GM12878 (cell line): ENCODE measurements at regions not wholly inside any gene's neighbourhood (a gene's known extent, or its start where the extent isn't known, plus 50 kb on each side); places are given as distances from the start of the nearest gene placed in this dataset.

Experiments used
- ATAC-seq: fragments of 200-7000 bp; cut with Tn5 transposase; 3 replicates; pipeline ENCODE4 v1.9.1; 2020; ENCODE audit warnings: mild to moderate bottlenecking, moderate library complexity
- BruUV-seq: library from RNA; stranded (reverse); fragments of 400-500 nt; replicated peaks from 2 replicates; lab custom pipeline; 2021; lab: Mats Ljungman, UMichigan
- CTCF ChIA-PET: fragments of 300-600 bp; sonication (Branson Sonifier 250); formaldehyde crosslinking; extraction: SDS; loops from one replicate; lab custom pipeline; 2021; ENCODE audit warnings: inconsistent platforms; lab: Yijun Ruan, JAX
- POLR2A ChIA-PET: fragments of 350-600 bp; formaldehyde crosslinking; extraction: SDS; loops from one replicate; lab custom pipeline; 2021; ENCODE audit warnings: inconsistent platforms; lab: Charles Lee
- RAD21 ChIA-PET: fragments of 300-600 bp; sonication (Branson Sonifier 250); formaldehyde crosslinking; loops from one replicate; lab custom pipeline; 2023; ENCODE audit warnings: antibody characterized with exemption; ENCODE audit not compliant: unreplicated experiment; lab: Charles Lee
- SMC1A ChIA-PET: fragments of 300-600 bp; sonication (Branson Sonifier 250); formaldehyde crosslinking; loops from one replicate; lab custom pipeline; 2023; ENCODE audit not compliant: unreplicated experiment, uncharacterized antibody; lab: Charles Lee
- DNase-seq: peaks from one replicate; pipeline ENCODE4 v3.0.0-alpha.2; 2011; ENCODE audit warnings: low read depth, low spot score
- FAIRE-seq: peaks from 3 replicates; lab custom pipeline; 2011; peaks lifted over from hg19 to GRCh38; lab: Jason Lieb, UNC
- H2AFZ ChIP-seq: 2 replicates; pipeline ENCODE4 v1.6.0; 2011; ENCODE audit warnings: low read depth, low read length, control low read depth; ENCODE audit not compliant: control insufficient read depth
- H3K27ac ChIP-seq: 2 replicates; pipeline ENCODE4 v1.5.1; 2011; ENCODE audit warnings: control low read depth; ENCODE audit not compliant: control insufficient read depth, insufficient read depth
- H3K27me3 ChIP-seq, 2 experiments: replicated peaks in 1 of 2; 2 replicates each; pipeline versions ENCODE4 v1.6.0 to v1.6.1; 2011; ENCODE audit warnings: low read length in 1 of 2; ENCODE audit not compliant: control insufficient read depth in 2 of 2, insufficient read depth in 2 of 2
- H3K36me3 ChIP-seq, 2 experiments: 2 replicates each; pipeline ENCODE4 v1.5.1; 2011; ENCODE audit warnings: low read length in 1 of 2; ENCODE audit not compliant: control insufficient read depth in 2 of 2, insufficient read depth in 2 of 2
- H3K4me1 ChIP-seq: 2 replicates; pipeline ENCODE4 v1.6.1; 2011; ENCODE audit warnings: mild to moderate bottlenecking, low read length, moderate library complexity, mixed read lengths; ENCODE audit not compliant: control insufficient read depth, insufficient read depth
- H3K4me2 ChIP-seq: 2 replicates; pipeline ENCODE4 v1.6.0; 2011; ENCODE audit warnings: control low read depth; ENCODE audit not compliant: control insufficient read depth, insufficient read depth
- H3K4me3 ChIP-seq: fragments of 200-600 bp; sonication (generic); 2 replicates; pipeline ENCODE4 v1.5.1; 2016
- H3K79me2 ChIP-seq: 2 replicates; pipeline ENCODE4 v1.6.0; 2011; ENCODE audit warnings: low read length; ENCODE audit not compliant: control insufficient read depth, insufficient read depth
- H3K9ac ChIP-seq: 2 replicates; pipeline ENCODE4 v1.8.0; 2011; ENCODE audit warnings: low read length, control low read depth, mixed read lengths; ENCODE audit not compliant: control insufficient read depth, insufficient read depth
- H3K9me3 ChIP-seq: replicated peaks from 3 replicates; pipeline ENCODE4 v1.5.1; 2011; ENCODE audit warnings: mild to moderate bottlenecking, low read length; ENCODE audit not compliant: control insufficient read depth, insufficient read depth
- H4K20me1 ChIP-seq: 2 replicates; pipeline ENCODE4 v1.6.0; 2011; ENCODE audit not compliant: control insufficient read depth, insufficient read depth
- ATF7 ChIP-seq: fragments of 450-650 bp; IDR thresholded peaks from 2 replicates; pipeline ENCODE4 v1.6.1; 2016; ENCODE audit warnings: low read depth, mild to moderate bottlenecking
- CBX5 ChIP-seq: sonication (generic); IDR thresholded peaks from 2 replicates; pipeline ENCODE4 v1.6.1; 2016; ENCODE audit warnings: low read depth, moderate library complexity, mild to moderate bottlenecking, inconsistent platforms
- CUX1 ChIP-seq: IDR thresholded peaks from 2 replicates; pipeline ENCODE4 v1.6.1; 2012; ENCODE audit warnings: improper control_type of control experiment, low read depth, low read length; ENCODE audit not compliant: insufficient replicate concordance
- EP300 ChIP-seq, 2 experiments: fragments of 150-350 bp in 1 of 2; IDR thresholded peaks; 2 replicates each; pipeline ENCODE4 v1.6.1; 2011 to 2012; ENCODE audit warnings: low read depth in 2 of 2, low read length in 2 of 2, borderline replicate concordance in 1 of 2, improper control_type of control experiment in 1 of 2, inconsistent platforms in 1 of 2; ENCODE audit not compliant: control insufficient read depth in 1 of 2
- HDAC2 ChIP-seq: fragments of 200-600 bp; sonication (generic); IDR thresholded peaks from 2 replicates; pipeline ENCODE4 v1.6.1; 2017
- JUNB ChIP-seq: IDR thresholded peaks from 2 replicates; pipeline ENCODE4 v1.6.1; 2016; ENCODE audit warnings: antibody characterized with exemption, mild to moderate bottlenecking
- JUND ChIP-seq: IDR thresholded peaks from 2 replicates; pipeline ENCODE4 v1.6.1; 2012; ENCODE audit warnings: low read depth, mild to moderate bottlenecking, low read length, improper control_type of control experiment, moderate library complexity
- MTA3 ChIP-seq: IDR thresholded peaks from 2 replicates; pipeline ENCODE4 v1.6.1; 2012; ENCODE audit warnings: low read length, inconsistent platforms, borderline replicate concordance
- MXI1 ChIP-seq: fragments of 150-350 bp; IDR thresholded peaks from 2 replicates; pipeline ENCODE4 v1.6.1; 2011; ENCODE audit warnings: low read depth, mild to moderate bottlenecking, inconsistent platforms, low read length, improper control_type of control experiment
- PAX8 ChIP-seq: fragments of 450-650 bp; IDR thresholded peaks from 2 replicates; pipeline ENCODE4 v1.6.1; 2017; ENCODE audit warnings: mild to moderate bottlenecking, moderate library complexity
- SREBF2 ChIP-seq: IDR thresholded peaks from 2 replicates; pipeline ENCODE4 v1.6.1; 2012; ENCODE audit warnings: mild to moderate bottlenecking, low read length
- ZBTB40 ChIP-seq: fragments of 450-650 bp; IDR thresholded peaks from 2 replicates; pipeline ENCODE4 v1.6.1; 2016; ENCODE audit warnings: mild to moderate bottlenecking, moderate library complexity, borderline replicate concordance
- ZNF384 ChIP-seq: IDR thresholded peaks from 2 replicates; pipeline ENCODE4 v1.6.1; 2012; ENCODE audit warnings: low read depth, mild to moderate bottlenecking, low read length, improper control_type of control experiment, borderline replicate concordance
- WGBS: methylation state at CpG from one replicate; pipeline ENCODE4 v1.1.6; 2016; ENCODE audit warnings: low lambda C conversion rate; ENCODE audit not compliant: insufficient replicate concordance, insufficient coverage; ENCODE audit errors: missing lambda C conversion rate; 5-methylcytosine and 5-hydroxymethylcytosine counted together
- in situ Hi-C: fragments of 300-500 bp; cut with MboI; formaldehyde crosslinking; loops from 9 replicates; pipeline ENCODE4 v1.14.3; 2018; ENCODE audit warnings: mixed read lengths
- intact Hi-C: fragments of 100-400 bp; cut with micrococcal nuclease; formaldehyde crosslinking; loops from one replicate; pipeline ENCODE4 v1.14.2; 2022; ENCODE audit not compliant: unreplicated experiment

- peaks cover 3% of the 10 kb centered on the region; the same call in 1 of the 3 replicates for H3K9me3 ChIP-seq
- intact Hi-C loops (no loop called here), in situ Hi-C loops (no loop called here)
- ATAC-seq: no peak
- H3K9ac ChIP-seq: no peak overlapping the region
- no peaks in the 10 kb centered on the region for H3K4me1 ChIP-seq
- ChIA-PET SMC1A (interaction anchor here (0.6 kb wide), 1 partner anchor 85 kb away, joined by 3 read pairs; no protein-coding TSS in a partner anchor), CTCF (no interaction called here), POLR2A (no interaction called here), RAD21 (no interaction called here)
- H3K4me3 ChIP-seq: no peak overlapping the region
- TF ChIP-seq CBX5 (no peak), CUX1 (no peak), HDAC2 (no peak), ATF7 (no peak), SREBF2 (no peak), PAX8 (no peak), JUNB (no peak), JUND (no peak), ZNF384 (no peak), EP300 (IDR thresholded peaks at IDR 0.05; ENCODE audit: borderline replicate concordance in 1 of 2, control insufficient read depth in 1 of 2, low read depth in 2 of 2, low read length in 2 of 2) (no peak), ZBTB40 (no peak), MXI1 (no peak), MTA3 (no peak)
- no peaks in the 10 kb centered on the region for H4K20me1 ChIP-seq
- H3K4me2 ChIP-seq: no peak overlapping the region
- WGBS: 13% methylated on average over 2 of the region's 2 CpGs
- H3K27me3 ChIP-seq: peaks cover 0 to 1% of the 10 kb centered on the region in 2 experiments; a peak in 1 of 4 replicates
- FAIRE-seq: no peak
- H2AFZ ChIP-seq: no peak overlapping the region
- BruUV-seq: no TSS peak
- H3K27ac ChIP-seq: no peak overlapping the region
- no peak for DNase-seq
- H3K79me2 ChIP-seq: no peaks in the 10 kb centered on the region
- no peaks in the 10 kb centered on the region for H3K36me3 ChIP-seq
Measured at GRCh38 chr18:10352671-10353070, 101.8 kb upstream of the APCDD1 start.
